ENCODE measurements at regions not wholly inside any gene's neighbourhood (a gene's known extent, or its start where the extent isn't known, plus 50 kb on each side); places are given as distances from the start of the nearest gene placed in this dataset.

GRCh38 chr11:95378789-95379188 lies 147.8 kb upstream of the SESN3 start:
- no peak for TF ChIP-seq ASH2L (IDR thresholded peaks at IDR 0.05; ENCODE audit: low read length)
- no peak for TF ChIP-seq POLR2A (IDR thresholded peaks at IDR 0.05; ENCODE audit: control extremely low read depth in 1 of 2, low read depth in 2 of 2, low read length in 2 of 2)
